SK-N-SH (cell line): ENCODE measurements at regions not wholly inside any gene's neighbourhood (a gene's known extent, or its start where the extent isn't known, plus 50 kb on each side); places are given as distances from the start of the nearest gene placed in this dataset.

Source experiments
- CTCF ChIA-PET: fragments of 300-600, 350-600 bp; formaldehyde crosslinking; extraction: SDS; loops from one replicate; lab custom pipeline; 2021; lab: Yijun Ruan, JAX
- POLR2A ChIA-PET: fragments of 350-600 bp; sonication (Branson Sonifier 250); formaldehyde crosslinking; extraction: SDS; loops from one replicate; lab custom pipeline; 2020; ENCODE audit warnings: antibody characterized with exemption, inconsistent platforms; lab: Yijun Ruan, JAX
- DNase-seq: peaks from one replicate; pipeline ENCODE4 v3.0.0; 2012
- H2AFZ ChIP-seq: fragments of 200-600 bp; sonication (generic); 2 replicates; pipeline ENCODE4 v1.8.1; 2016; ENCODE audit warnings: antibody characterized with exemption, mild to moderate bottlenecking, low read depth
- H3F3A ChIP-seq: fragments of 200-600 bp; sonication (generic); replicated peaks from 2 replicates; pipeline ENCODE3; 2016; ENCODE audit warnings: antibody characterized with exemption, mild to moderate bottlenecking; ENCODE audit not compliant: insufficient read depth
- H3K27ac ChIP-seq, 2 experiments: fragments of 200-500 bp in 1 of 2; fragments of 200-600 bp in 1 of 2; sonication (Bioruptor generic) in 1 of 2; sonication (generic), shearing (Covaris generic) in 1 of 2; 2 replicates each; pipeline versions ENCODE4 v1.5.1 to v1.6.1; 2014 to 2016; ENCODE audit warnings: low read depth in 2 of 2, inconsistent platforms in 1 of 2, low read length in 1 of 2, mild to moderate bottlenecking in 1 of 2, mixed read lengths in 1 of 2
- H3K27me3 ChIP-seq: fragments of 200-600 bp; sonication (generic), shearing (Covaris generic); 2 replicates; pipeline ENCODE4 v1.6.1; 2016; ENCODE audit warnings: mixed run types; ENCODE audit not compliant: insufficient read depth
- H3K36me3 ChIP-seq, 2 experiments: fragments of 200-500 bp in 1 of 2; fragments of 200-600 bp in 1 of 2; sonication (Bioruptor generic) in 1 of 2; sonication (generic) in 1 of 2; replicated peaks in 1 of 2; 2 replicates each; pipeline versions ENCODE3 to v1.5.1; 2014 to 2016; ENCODE audit warnings: low read length in 1 of 2, mild to moderate bottlenecking in 1 of 2; ENCODE audit not compliant: insufficient read depth in 2 of 2, control insufficient read depth in 1 of 2
- H3K4me1 ChIP-seq, 2 experiments: fragments of 200-500 bp in 1 of 2; fragments of 200-600 bp in 1 of 2; sonication (Bioruptor generic) in 1 of 2; sonication (generic), shearing (Covaris generic) in 1 of 2; 2 replicates each; pipeline versions ENCODE4 v1.5.1 to v1.6.1; 2014 to 2016; ENCODE audit warnings: low read depth in 1 of 2, low read length in 1 of 2, mixed run types in 1 of 2; ENCODE audit not compliant: insufficient read depth in 2 of 2, control insufficient read depth in 1 of 2
- H3K4me2 ChIP-seq: fragments of 200-600 bp; sonication (generic), shearing (Covaris generic); 2 replicates; pipeline ENCODE4 v1.6.1; 2017; ENCODE audit warnings: mixed run types
- H3K4me3 ChIP-seq, 2 experiments: fragments of 200-500 bp in 1 of 2; fragments of 200-600 bp in 1 of 2; sonication (Bioruptor generic) in 1 of 2; sonication (generic), shearing (Covaris generic) in 1 of 2; 2 replicates each; pipeline versions ENCODE4 v1.5.1 to v1.8.1; 2014 to 2016; ENCODE audit warnings: low read depth in 2 of 2, inconsistent platforms in 1 of 2, low read length in 1 of 2, mild to moderate bottlenecking in 1 of 2, mixed read lengths in 1 of 2, moderate library complexity in 1 of 2
- H3K79me2 ChIP-seq: fragments of 200-600 bp; sonication (generic); 2 replicates; pipeline ENCODE4 v1.8.1; 2017; ENCODE audit warnings: mild to moderate bottlenecking; ENCODE audit not compliant: insufficient read depth
- H3K9ac ChIP-seq: fragments of 200-600 bp; sonication (generic); 2 replicates; pipeline ENCODE4 v1.6.1; 2017; ENCODE audit warnings: mixed run types
- H3K9me2 ChIP-seq: fragments of 200-600 bp; sonication (generic); 2 replicates; pipeline ENCODE4 v1.6.1; 2017; ENCODE audit warnings: mixed run types
- H3K9me3 ChIP-seq: fragments of 200-600 bp; sonication (generic); 2 replicates; pipeline ENCODE4 v1.6.1; 2017; ENCODE audit warnings: mixed run types, mild to moderate bottlenecking, moderate library complexity
- H4K20me1 ChIP-seq: fragments of 200-600 bp; sonication (generic); 2 replicates; pipeline ENCODE4 v1.6.1; 2017; ENCODE audit warnings: mild to moderate bottlenecking, mixed run types; ENCODE audit not compliant: insufficient read depth
- ELF1 ChIP-seq: IDR thresholded peaks from 2 replicates; pipeline ENCODE4 v1.4.0; 2012
- EP300 ChIP-seq, 2 experiments: IDR thresholded peaks; 2 replicates each; pipeline versions ENCODE4 v1.4.0 to v1.6.1; 2012; ENCODE audit warnings: borderline replicate concordance in 1 of 2, low read depth in 1 of 2, low read length in 1 of 2
- EZH2phosphoT487 ChIP-seq: fragments of 200-600 bp; sonication (generic); IDR thresholded peaks from 2 replicates; pipeline ENCODE4 v1.6.1; 2017; ENCODE audit warnings: low read depth, mixed run types, mild to moderate bottlenecking, antibody characterized with exemption, moderate library complexity, borderline replicate concordance
- FOXJ3 ChIP-seq: sonication (generic); formaldehyde crosslinking; IDR thresholded peaks from 2 replicates; pipeline ENCODE4 v1.5.1; 2020; ENCODE audit warnings: mild to moderate bottlenecking, missing genetic modification reagents
- GABPA ChIP-seq: IDR thresholded peaks from 2 replicates; pipeline ENCODE4 v1.4.0; 2012; ENCODE audit warnings: low read depth, mild to moderate bottlenecking
- GATA2 ChIP-seq: sonication (generic); formaldehyde crosslinking; IDR thresholded peaks from 2 replicates; pipeline ENCODE4 v1.5.0; 2020; ENCODE audit warnings: mild to moderate bottlenecking, missing genetic modification reagents
- MAX ChIP-seq: IDR thresholded peaks from 2 replicates; pipeline ENCODE4 v1.4.0; 2012; ENCODE audit warnings: low read depth
- MXI1 ChIP-seq: IDR thresholded peaks from 2 replicates; pipeline ENCODE4 v1.6.1; 2012; ENCODE audit warnings: mild to moderate bottlenecking, low read depth, low read length, improper control_type of control experiment
- NFIC ChIP-seq: IDR thresholded peaks from 2 replicates; pipeline ENCODE4 v1.4.0; 2012; ENCODE audit warnings: borderline replicate concordance
- POLR2AphosphoS5 ChIP-seq: IDR thresholded peaks from 2 replicates; pipeline ENCODE4 v1.6.1; 2012; ENCODE audit warnings: low read depth, low read length
- RAD21 ChIP-seq: IDR thresholded peaks from 2 replicates; pipeline ENCODE4 v1.6.1; 2012; ENCODE audit warnings: mild to moderate bottlenecking, low read length
- RCOR1 ChIP-seq: fragments of 150-350 bp; IDR thresholded peaks from 2 replicates; pipeline ENCODE4 v1.6.1; 2017; ENCODE audit warnings: antibody characterized with exemption, low read length
- REST ChIP-seq: IDR thresholded peaks from 2 replicates; pipeline ENCODE4 v1.6.1; 2012; ENCODE audit warnings: mild to moderate bottlenecking, low read depth, low read length, moderate library complexity
- RFX5 ChIP-seq: IDR thresholded peaks from 2 replicates; pipeline ENCODE4 v1.6.1; 2012; ENCODE audit warnings: mild to moderate bottlenecking, improper control_type of control experiment, low read length
- SIN3A ChIP-seq: IDR thresholded peaks from 2 replicates; pipeline ENCODE4 v1.6.1; 2012; ENCODE audit warnings: low read depth, mild to moderate bottlenecking, low read length, moderate library complexity, borderline replicate concordance
- SMC3 ChIP-seq: IDR thresholded peaks from 2 replicates; pipeline ENCODE4 v1.6.1; 2012; ENCODE audit warnings: low read depth, low read length, improper control_type of control experiment
- TAF1 ChIP-seq: IDR thresholded peaks from 2 replicates; pipeline ENCODE4 v1.6.1; 2012; ENCODE audit warnings: low read depth, mild to moderate bottlenecking, low read length, moderate library complexity, borderline replicate concordance
- USF1 ChIP-seq: IDR thresholded peaks from 2 replicates; pipeline ENCODE4 v1.4.0; 2012; ENCODE audit warnings: low read depth, borderline replicate concordance
- USF2 ChIP-seq: fragments of 150-350 bp; IDR thresholded peaks from 2 replicates; pipeline ENCODE4 v1.6.1; 2017; ENCODE audit warnings: antibody characterized with exemption, low read length, low read depth, borderline replicate concordance
- WGBS: methylation state at CpG from one replicate; pipeline ENCODE4 v1.1.6; 2017; ENCODE audit warnings: low lambda C conversion rate; 5-methylcytosine and 5-hydroxymethylcytosine counted together

DNA sequence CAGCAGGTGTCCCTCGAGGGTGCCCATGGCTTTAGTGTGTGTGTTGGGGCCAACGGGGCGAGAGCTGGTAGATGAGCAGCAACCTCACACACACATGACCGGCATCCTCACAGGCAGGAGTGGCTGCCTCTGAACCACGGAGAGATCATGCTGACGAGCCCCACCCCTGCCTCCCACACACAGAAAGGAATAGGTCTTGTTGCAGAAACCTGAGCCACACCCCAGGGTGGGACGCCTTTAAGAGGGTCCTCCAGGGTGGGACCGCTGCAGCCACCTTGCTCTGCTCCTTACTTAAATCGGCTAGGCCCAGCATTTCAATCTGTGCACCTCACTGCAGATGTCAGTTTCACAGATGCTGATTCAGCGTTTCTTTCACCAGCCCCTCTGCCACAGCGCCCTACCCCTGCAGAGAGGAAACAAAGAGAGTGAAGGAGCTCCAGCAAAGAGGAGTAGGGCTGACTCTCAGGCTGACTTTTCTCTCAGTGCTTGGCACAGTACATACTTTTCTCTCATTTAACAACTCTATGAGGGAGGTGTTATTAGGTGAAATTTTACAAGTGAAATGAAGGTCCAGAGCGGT lies 61.2 kb upstream of the EPHB3 start:
- H3K27me3 ChIP-seq = peaks cover 25% of the 10 kb centered on the region
- no peak overlapping the region for H2AFZ ChIP-seq
- no peaks in the 10 kb centered on the region for H3K79me2 ChIP-seq
- POLR2A ChIA-PET = no interaction called here
- H3K36me3 ChIP-seq = no peaks in the 10 kb centered on the region
- H3F3A ChIP-seq = no peaks in the 10 kb centered on the region
- 27% methylated on average over 8 of the region's 12 CpGs for WGBS
- no peak for TF ChIP-seq RAD21
- no peak for TF ChIP-seq MXI1
- TF ChIP-seq REST = no peak
- no peak for TF ChIP-seq GATA2 (CRISPR knock-in tag)
- no peak for TF ChIP-seq FOXJ3 (CRISPR knock-in tag)
- no peak for TF ChIP-seq EZH2phosphoT487
- TF ChIP-seq RCOR1 = no peak
- TF ChIP-seq SMC3 = no peak
- no peak for TF ChIP-seq GABPA
- TF ChIP-seq RFX5 = no peak
- TF ChIP-seq TAF1 = no peak
- no peak for TF ChIP-seq USF2
- TF ChIP-seq MAX = no peak
- no peak for TF ChIP-seq SIN3A
- no peak for TF ChIP-seq NFIC
- TF ChIP-seq POLR2AphosphoS5 = no peak
- TF ChIP-seq ELF1 = no peak
- no peak for TF ChIP-seq EP300 (IDR thresholded peaks at IDR 0.05; ENCODE audit: borderline replicate concordance in 1 of 2, low read depth in 1 of 2, low read length in 1 of 2)
- TF ChIP-seq USF1 = no peak
- TF ChIP-seq, all 33 proteins: peak for 0
- H4K20me1 ChIP-seq = no peaks in the 10 kb centered on the region
- CTCF ChIA-PET = interaction anchor here (4.4 kb wide), 1 partner anchor 14 kb away, joined by 21 read pairs; no protein-coding TSS in a partner anchor
- no peaks in the 10 kb centered on the region; the same call in 1 of the 2 replicates for H3K9me3 ChIP-seq
- H3K4me2 ChIP-seq = no peak overlapping the region
- no peak for DNase-seq
- H3K27ac ChIP-seq = no peak overlapping the region
- no peaks in the 10 kb centered on the region for H3K9me2 ChIP-seq
- H3K4me1 ChIP-seq = no peaks in the 10 kb centered on the region
- H3K4me3 ChIP-seq = no peak overlapping the region
- H3K9ac ChIP-seq = no peak overlapping the region
